Endothelial cell of umbilical vein (primary cell): ENCODE measurements at regions not wholly inside any gene's neighbourhood (a gene's known extent, or its start where the extent isn't known, plus 50 kb on each side); places are given as distances from the start of the nearest gene placed in this dataset.

ENCODE experiments used
- BruUV-seq: library from RNA; stranded (reverse); fragments of 400-500 nt; replicated peaks from 2 replicates; lab custom pipeline; 2021; lab: Mats Ljungman, UMichigan
- CTCF ChIA-PET: fragments of 300-600, 350-600 bp; sonication (Branson Sonifier 250); formaldehyde crosslinking; loops from one replicate; lab custom pipeline; 2021; ENCODE audit warnings: antibody characterized with exemption, inconsistent platforms; lab: Charles Lee
- POLR2A ChIA-PET: fragments of 300-600, 350-600 bp; sonication (Branson Sonifier 250); formaldehyde crosslinking; loops from one replicate; lab custom pipeline; 2021; ENCODE audit warnings: antibody characterized with exemption, inconsistent platforms; lab: Charles Lee
- DNase-seq: peaks from one replicate; pipeline ENCODE4 v3.0.0-alpha.2; 2011; ENCODE audit warnings: low read depth, low spot score
- FAIRE-seq: peaks from 2 replicates; lab custom pipeline; 2011; peaks lifted over from hg19 to GRCh38; lab: Jason Lieb, UNC
- H2AFZ ChIP-seq: 2 replicates; pipeline ENCODE4 v1.6.0; 2012; ENCODE audit warnings: low read depth, low read length, control low read depth, inconsistent platforms
- H3K27ac ChIP-seq: 2 replicates; pipeline ENCODE4 v1.5.1; 2011; ENCODE audit warnings: low read depth, mild to moderate bottlenecking, control low read depth, low read length, moderate library complexity; ENCODE audit not compliant: insufficient read depth
- H3K27me3 ChIP-seq, 2 experiments: 2 replicates each; pipeline versions ENCODE4 v1.6.0 to v1.6.1; 2011; ENCODE audit warnings: low read length in 2 of 2, mixed read lengths in 1 of 2; ENCODE audit not compliant: control insufficient read depth in 2 of 2, insufficient read depth in 2 of 2
- H3K36me3 ChIP-seq, 2 experiments: 2 replicates in 1 of 2; 3 replicates in 1 of 2; pipeline ENCODE4 v1.5.1; 2011; ENCODE audit warnings: low read length in 2 of 2, mild to moderate bottlenecking in 1 of 2, moderate library complexity in 1 of 2; ENCODE audit not compliant: control insufficient read depth in 2 of 2, insufficient read depth in 2 of 2; ENCODE audit errors: extremely low read depth in 1 of 2
- H3K4me1 ChIP-seq: 3 replicates; pipeline ENCODE4 v1.5.1; 2011; ENCODE audit warnings: mild to moderate bottlenecking, low read length; ENCODE audit not compliant: control insufficient read depth, insufficient read depth; ENCODE audit errors: extremely low read depth
- H3K4me2 ChIP-seq: 2 replicates; pipeline ENCODE4 v1.6.1; 2011; ENCODE audit warnings: low read length, control low read depth, mixed read lengths; ENCODE audit not compliant: insufficient read depth
- H3K4me3 ChIP-seq, 3 experiments: fragments of 200-600 bp in 1 of 3; sonication (generic), shearing (Covaris generic) in 1 of 3; replicated peaks in 1 of 3; 2 replicates each; pipeline ENCODE4 v1.5.1; 2011 to 2016; ENCODE audit warnings: control low read depth in 3 of 3, low read length in 3 of 3, mild to moderate bottlenecking in 2 of 3, inconsistent platforms in 1 of 3, low read depth in 1 of 3, moderate library complexity in 1 of 3; ENCODE audit not compliant: insufficient read depth in 1 of 3
- H3K79me2 ChIP-seq: 2 replicates; pipeline ENCODE4 v1.6.0; 2012; ENCODE audit warnings: low read length, inconsistent platforms; ENCODE audit not compliant: control insufficient read depth, insufficient read depth
- H3K9ac ChIP-seq: replicated peaks from 2 replicates; pipeline ENCODE3; 2011; ENCODE audit warnings: low read length, control low read depth; ENCODE audit not compliant: insufficient read depth; ENCODE audit errors: extremely low read depth
- H3K9me1 ChIP-seq: replicated peaks from 3 replicates; pipeline ENCODE4 v1.6.0; 2011; ENCODE audit warnings: mild to moderate bottlenecking, low read length; ENCODE audit not compliant: control insufficient read depth, insufficient read depth; ENCODE audit errors: extremely low read depth
- H3K9me3 ChIP-seq: replicated peaks from 2 replicates; pipeline ENCODE4 v1.5.1; 2012; ENCODE audit warnings: low read length, inconsistent platforms; ENCODE audit not compliant: control insufficient read depth, insufficient read depth
- H4K20me1 ChIP-seq: replicated peaks from 2 replicates; pipeline ENCODE3; 2011; ENCODE audit warnings: mild to moderate bottlenecking, low read length; ENCODE audit not compliant: control insufficient read depth, insufficient read depth; ENCODE audit errors: extremely low read depth
- EZH2 ChIP-seq: IDR thresholded peaks from 2 replicates; pipeline ENCODE4 v1.6.1; 2012; ENCODE audit warnings: borderline replicate concordance, low read depth, mild to moderate bottlenecking, moderate library complexity, low read length, inconsistent platforms; ENCODE audit not compliant: severe bottlenecking
- FOS ChIP-seq: IDR thresholded peaks from 2 replicates; pipeline ENCODE4 v1.6.1; 2011; ENCODE audit warnings: mild to moderate bottlenecking, low read length, moderate library complexity, borderline replicate concordance; ENCODE audit not compliant: insufficient read depth
- GATA2 ChIP-seq: IDR thresholded peaks from 2 replicates; pipeline ENCODE4 v1.7.0; 2011; ENCODE audit warnings: low read depth, mild to moderate bottlenecking, moderate library complexity, mixed read lengths, low read length; ENCODE audit not compliant: insufficient read length, insufficient read depth
- JUN ChIP-seq: IDR thresholded peaks from 2 replicates; pipeline ENCODE4 v1.6.1; 2011; ENCODE audit warnings: borderline replicate concordance, low read depth; ENCODE audit not compliant: insufficient read length, insufficient read depth
- MYC ChIP-seq: IDR thresholded peaks from one replicate; pipeline ENCODE4 v1.6.1; 2011; ENCODE audit warnings: mild to moderate bottlenecking, low read depth, low read length
- POLR2A ChIP-seq: IDR thresholded peaks from 2 replicates; pipeline ENCODE4 v1.6.1; 2012; ENCODE audit warnings: low read depth, mild to moderate bottlenecking, control low read depth, low read length
- POLR2AphosphoS5 ChIP-seq: IDR thresholded peaks from 2 replicates; pipeline ENCODE4 v1.6.1; 2012; ENCODE audit warnings: low read depth, mild to moderate bottlenecking, control low read depth, low read length, moderate library complexity; ENCODE audit not compliant: insufficient read depth
- dilution Hi-C: fragments of 300-500 bp; cut with MboI; formaldehyde crosslinking; loops from one replicate; pipeline ENCODE4 v1.15.0; 2019; ENCODE audit warnings: low sequenced_read_pairs; ENCODE audit not compliant: extremely low pct_ligation_motif_present
- intact Hi-C: fragments of 100-400 bp; cut with micrococcal nuclease; formaldehyde crosslinking; loops from one replicate; pipeline ENCODE4 v1.10.0; 2022
- TF ChIP-seq, protein P1 (sequence below), 2 donors: IDR thresholded peaks; 1 replicate in 1 of 2; 2 replicates in 1 of 2; pipeline ENCODE4 v1.5.1; 2011; ENCODE audit warnings: low read length in 2 of 2, mild to moderate bottlenecking in 2 of 2, moderate library complexity in 2 of 2, control low read depth in 1 of 2, inconsistent platforms in 1 of 2, low read depth in 1 of 2; ENCODE audit not compliant: insufficient read depth in 1 of 2; ENCODE audit errors: extremely low read depth in 1 of 2
- TF ChIP-seq, protein P2 (sequence below): IDR thresholded peaks from 2 replicates; pipeline ENCODE4 v1.6.1; 2011; ENCODE audit not compliant: insufficient read depth, insufficient read length

DNA sequence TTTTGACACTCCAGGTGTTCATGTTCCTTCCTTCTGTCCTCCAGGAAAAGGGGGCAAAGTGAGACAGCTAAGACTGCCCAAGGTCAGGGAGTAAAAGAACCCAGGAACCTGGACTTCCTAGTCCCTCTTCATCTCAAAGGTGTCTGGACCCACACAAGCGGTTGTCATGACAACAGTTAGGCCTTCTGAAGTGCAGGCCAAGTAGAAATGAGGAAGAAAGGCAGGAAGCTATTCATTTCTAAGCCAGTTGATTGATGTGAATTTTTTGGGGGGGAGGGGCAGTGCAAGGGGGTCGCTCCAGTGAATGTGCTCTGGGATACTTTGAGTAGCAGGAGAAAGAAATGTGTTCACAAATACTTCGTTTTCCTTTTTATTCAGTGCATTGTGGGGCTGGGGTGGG, 114.3 kb downstream of the NAV1 start:
- no peaks in the 10 kb centered on the region for H3K9me3 ChIP-seq
- BruUV-seq = no TSS peak
- no peaks in the 10 kb centered on the region for H3K27me3 ChIP-seq
- dilution Hi-C loops = no loop called here
- CTCF ChIA-PET = no interaction called here
- H3K9ac ChIP-seq = no peak overlapping the region
- peaks cover 70% of the 10 kb centered on the region for H3K79me2 ChIP-seq
- no peak overlapping the region for H3K4me3 ChIP-seq
- POLR2A ChIA-PET = no interaction called here
- no peaks in the 10 kb centered on the region for H4K20me1 ChIP-seq
- H3K4me1 ChIP-seq = peaks cover 22% of the 10 kb centered on the region
- TF ChIP-seq, protein P1, sequence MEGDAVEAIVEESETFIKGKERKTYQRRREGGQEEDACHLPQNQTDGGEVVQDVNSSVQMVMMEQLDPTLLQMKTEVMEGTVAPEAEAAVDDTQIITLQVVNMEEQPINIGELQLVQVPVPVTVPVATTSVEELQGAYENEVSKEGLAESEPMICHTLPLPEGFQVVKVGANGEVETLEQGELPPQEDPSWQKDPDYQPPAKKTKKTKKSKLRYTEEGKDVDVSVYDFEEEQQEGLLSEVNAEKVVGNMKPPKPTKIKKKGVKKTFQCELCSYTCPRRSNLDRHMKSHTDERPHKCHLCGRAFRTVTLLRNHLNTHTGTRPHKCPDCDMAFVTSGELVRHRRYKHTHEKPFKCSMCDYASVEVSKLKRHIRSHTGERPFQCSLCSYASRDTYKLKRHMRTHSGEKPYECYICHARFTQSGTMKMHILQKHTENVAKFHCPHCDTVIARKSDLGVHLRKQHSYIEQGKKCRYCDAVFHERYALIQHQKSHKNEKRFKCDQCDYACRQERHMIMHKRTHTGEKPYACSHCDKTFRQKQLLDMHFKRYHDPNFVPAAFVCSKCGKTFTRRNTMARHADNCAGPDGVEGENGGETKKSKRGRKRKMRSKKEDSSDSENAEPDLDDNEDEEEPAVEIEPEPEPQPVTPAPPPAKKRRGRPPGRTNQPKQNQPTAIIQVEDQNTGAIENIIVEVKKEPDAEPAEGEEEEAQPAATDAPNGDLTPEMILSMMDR (IDR thresholded peaks at IDR 0.05; ENCODE audit: extremely low read depth in 1 of 2, insufficient read depth in 1 of 2, low read depth in 1 of 2, low read length in 2 of 2) = no peak
- TF ChIP-seq MYC (no peak), POLR2AphosphoS5 (no peak), GATA2 (no peak), JUN (no peak), POLR2A (no peak), FOS (no peak), EZH2 (no peak)
- TF ChIP-seq, protein P2, sequence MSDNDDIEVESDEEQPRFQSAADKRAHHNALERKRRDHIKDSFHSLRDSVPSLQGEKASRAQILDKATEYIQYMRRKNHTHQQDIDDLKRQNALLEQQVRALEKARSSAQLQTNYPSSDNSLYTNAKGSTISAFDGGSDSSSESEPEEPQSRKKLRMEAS = no peak
- intact Hi-C loops = no loop called here
- FAIRE-seq (no peak), DNase-seq (no peak)
- no peaks in the 10 kb centered on the region for H3K36me3 ChIP-seq
- H3K9me1 ChIP-seq = no peaks in the 10 kb centered on the region
- no peak overlapping the region for H2AFZ ChIP-seq
- H3K27ac ChIP-seq = no peak overlapping the region
- no peak overlapping the region for H3K4me2 ChIP-seq
